GM12874 (cell line): ENCODE measurements at regions not wholly inside any gene's neighbourhood (a gene's known extent, or its start where the extent isn't known, plus 50 kb on each side); places are given as distances from the start of the nearest gene placed in this dataset.

Experiments
- TF ChIP-seq, protein P1 (sequence below): IDR thresholded peaks from 2 replicates; pipeline ENCODE4 v1.5.1; 2011; ENCODE audit warnings: low read depth, mild to moderate bottlenecking, control low read depth, low read length, moderate library complexity; ENCODE audit not compliant: insufficient read depth

DNA sequence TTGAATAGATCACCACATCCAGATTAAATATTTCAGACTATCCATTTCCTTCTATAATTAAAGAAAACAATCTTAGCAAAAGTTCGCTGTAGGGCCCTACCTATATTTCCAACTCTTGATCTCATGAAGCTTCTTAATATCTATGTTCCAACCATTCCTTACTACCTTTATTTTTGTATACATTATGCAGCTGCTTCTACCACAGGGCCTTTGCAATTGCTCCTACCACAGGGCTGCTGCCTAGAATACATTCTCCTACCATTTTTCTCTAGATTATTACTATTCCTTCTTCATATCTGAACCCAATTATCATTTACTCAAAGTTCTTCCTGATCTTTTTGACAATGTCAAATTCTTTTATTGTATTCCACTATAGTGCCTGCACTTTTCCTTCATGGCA, 516.6 kb downstream of the RFPL4B start:
- TF ChIP-seq, protein P1, sequence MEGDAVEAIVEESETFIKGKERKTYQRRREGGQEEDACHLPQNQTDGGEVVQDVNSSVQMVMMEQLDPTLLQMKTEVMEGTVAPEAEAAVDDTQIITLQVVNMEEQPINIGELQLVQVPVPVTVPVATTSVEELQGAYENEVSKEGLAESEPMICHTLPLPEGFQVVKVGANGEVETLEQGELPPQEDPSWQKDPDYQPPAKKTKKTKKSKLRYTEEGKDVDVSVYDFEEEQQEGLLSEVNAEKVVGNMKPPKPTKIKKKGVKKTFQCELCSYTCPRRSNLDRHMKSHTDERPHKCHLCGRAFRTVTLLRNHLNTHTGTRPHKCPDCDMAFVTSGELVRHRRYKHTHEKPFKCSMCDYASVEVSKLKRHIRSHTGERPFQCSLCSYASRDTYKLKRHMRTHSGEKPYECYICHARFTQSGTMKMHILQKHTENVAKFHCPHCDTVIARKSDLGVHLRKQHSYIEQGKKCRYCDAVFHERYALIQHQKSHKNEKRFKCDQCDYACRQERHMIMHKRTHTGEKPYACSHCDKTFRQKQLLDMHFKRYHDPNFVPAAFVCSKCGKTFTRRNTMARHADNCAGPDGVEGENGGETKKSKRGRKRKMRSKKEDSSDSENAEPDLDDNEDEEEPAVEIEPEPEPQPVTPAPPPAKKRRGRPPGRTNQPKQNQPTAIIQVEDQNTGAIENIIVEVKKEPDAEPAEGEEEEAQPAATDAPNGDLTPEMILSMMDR: no peak

DNA sequence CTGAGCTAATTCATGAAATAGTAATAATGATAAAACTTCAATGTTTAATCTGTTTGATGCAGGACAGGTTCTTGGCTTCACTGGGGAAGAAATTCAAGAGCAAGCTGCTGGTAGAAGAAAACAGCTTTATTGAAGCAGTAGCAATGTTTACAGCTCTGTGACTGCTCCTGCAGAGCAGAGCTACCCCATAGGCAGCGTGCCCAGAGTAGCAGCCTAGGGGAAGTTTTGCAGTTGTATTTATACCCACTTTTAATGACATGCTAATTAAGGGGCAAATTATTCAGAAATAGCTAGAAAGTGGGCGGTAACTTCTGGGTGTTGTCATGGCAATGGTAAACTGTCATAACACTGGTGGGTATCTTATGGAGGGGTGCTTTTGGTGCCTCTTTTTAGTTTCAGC, 518.0 kb downstream of the RFPL4B start:
- TF ChIP-seq, protein P1: no peak

DNA sequence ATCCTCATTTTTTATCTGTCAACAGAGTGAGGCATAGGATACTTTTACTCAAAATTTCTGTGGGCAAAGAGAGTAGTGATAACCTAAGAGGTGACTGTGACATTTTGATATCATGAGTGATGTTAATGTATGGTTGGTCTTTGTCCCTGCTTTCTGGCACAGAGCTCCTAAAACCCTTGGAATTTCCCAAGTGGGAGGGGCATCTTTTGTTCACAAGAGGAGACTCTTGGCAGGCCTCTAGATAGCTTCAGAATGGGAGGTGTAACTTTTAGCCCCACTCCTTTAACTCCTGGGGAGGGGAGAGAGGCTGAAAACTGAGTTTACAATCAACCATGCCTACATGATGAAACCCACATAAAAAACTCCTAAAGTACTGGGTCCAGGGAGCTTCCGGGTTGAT, 527.8 kb downstream of the RFPL4B start:
- TF ChIP-seq, protein P1: no peak

DNA sequence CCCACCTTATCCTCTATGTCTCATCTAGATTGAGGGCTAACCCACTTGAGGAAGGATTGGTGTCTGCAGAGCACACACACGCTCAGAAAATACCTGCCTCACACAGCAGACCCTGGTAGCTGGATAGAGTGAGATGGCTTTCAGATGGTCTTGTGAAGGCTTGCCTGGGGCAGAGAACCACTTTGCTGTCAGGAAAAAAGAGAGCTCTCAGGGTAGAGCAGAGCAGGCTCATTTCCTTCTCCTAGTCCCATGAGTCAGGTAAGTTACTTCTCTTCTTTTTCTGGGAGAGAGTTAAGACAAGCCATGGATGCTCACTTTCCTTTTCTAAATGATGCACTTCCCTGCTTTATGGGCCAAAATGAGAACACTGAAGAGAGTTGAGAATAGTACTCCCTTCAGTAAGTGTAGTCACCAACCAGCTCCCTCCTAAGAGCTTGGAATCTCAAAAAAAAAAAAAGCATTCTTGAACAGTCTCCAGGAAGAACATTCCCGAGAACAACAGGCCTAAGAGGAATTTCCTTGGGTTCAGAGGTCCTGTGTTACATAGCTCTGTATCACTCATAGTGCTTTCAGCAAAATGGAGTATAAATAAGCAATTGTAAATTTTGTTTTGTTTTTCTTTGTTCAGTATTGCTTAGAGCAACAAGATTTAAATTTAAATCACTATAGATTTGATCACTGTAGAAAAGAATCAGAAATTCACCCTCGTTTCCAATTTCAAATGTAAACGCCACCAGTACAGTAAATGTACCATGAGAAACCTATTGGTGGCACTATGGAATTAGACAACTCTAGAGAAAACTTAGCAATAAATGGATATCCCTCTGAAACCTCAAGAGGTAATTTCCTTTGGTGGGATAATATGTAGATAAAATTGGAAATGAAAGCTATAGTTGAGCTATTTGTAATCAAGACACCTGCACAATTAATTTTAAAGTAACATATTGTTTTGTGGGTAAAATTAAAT, 530.3 kb downstream of the RFPL4B start:
- TF ChIP-seq, protein P1: no peak

DNA sequence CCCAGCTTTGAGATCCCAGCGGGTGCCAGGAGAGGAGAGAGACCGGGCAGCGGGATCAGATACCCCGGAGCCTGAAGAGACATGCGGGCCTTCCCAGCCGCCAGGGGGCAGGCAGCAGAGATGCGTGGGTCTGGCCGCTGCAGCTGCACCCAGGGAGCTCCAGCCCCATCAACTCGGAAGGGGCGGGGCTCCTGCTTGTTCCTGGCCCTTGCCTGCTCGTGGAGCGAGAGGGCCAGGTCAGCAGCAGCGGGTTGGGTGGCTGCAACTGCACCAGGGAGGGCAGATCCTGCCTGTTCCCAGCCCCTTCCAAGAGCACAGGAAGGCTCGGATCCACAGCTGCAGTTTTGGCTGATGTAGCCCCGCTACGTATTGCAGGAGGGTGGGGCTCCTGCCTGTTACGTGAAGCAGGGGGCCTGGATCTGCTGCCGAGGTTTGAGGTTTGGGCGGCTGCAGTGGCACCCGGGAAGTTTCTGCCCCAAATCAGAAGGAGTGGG, 532.8 kb downstream of the RFPL4B start:
- TF ChIP-seq, protein P1: peak; percentile 56

DNA sequence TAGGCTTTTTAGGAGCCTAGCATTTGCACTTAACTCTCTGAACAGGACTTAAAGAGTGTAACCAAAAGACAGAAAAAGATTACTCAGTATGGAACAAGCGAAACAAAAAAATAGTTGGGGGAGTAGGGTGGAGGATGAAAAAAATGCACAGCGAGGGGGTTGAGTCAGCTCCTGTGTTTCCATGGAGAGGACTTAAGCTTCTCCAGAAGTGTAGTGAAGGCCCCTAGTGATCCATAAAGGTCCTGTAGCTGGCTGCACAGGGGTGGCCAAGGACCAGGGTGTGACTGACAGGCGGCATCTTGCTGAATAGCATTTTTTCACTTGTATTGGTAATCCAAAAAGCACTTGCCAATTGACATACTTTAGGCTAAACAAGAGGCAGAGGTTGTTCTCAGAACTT, 533.9 kb downstream of the RFPL4B start:
- TF ChIP-seq, protein P1: no peak

DNA sequence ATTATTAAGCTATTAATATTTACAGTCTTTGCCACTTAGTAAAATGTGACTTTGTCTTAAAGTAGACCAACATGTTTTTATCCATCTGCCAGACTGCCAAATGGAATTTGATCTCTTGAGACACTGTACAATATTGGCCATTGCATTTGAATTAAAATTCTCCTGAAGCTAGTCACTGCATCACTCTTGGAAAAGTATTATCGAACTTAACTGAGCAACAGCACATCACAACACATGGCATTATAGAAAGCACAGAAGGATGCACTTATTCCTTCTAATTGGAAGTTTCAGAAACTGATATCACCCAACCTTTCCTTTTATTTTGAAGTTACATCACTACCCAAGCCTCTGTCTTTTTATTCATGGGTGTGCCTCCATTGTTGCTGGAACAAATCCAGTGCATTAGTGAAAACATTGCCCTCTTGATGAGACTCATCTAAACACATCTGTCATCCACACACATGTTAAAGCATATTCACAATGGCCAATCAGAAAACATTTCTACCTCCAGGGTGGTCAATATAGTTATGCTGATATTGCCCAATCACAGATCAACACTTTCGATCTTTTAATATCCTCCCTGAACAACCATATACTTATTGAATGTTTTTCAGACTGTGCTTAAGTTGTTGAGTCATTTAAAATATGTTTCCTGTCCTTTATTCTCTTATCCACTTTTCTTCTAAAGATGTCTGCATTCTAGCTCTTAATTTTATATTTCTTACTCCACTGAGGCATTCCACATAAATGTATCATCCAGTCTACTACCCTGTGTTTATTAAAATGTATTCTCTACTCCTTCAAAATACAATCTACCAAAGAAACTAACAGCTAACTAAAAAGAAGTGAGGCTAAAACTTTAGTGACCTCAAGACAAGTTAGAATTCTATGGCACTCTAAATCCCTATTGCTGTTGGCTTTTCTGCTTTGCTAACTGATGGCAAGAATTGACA, 535.0 kb downstream of the RFPL4B start:
- TF ChIP-seq, protein P1: no peak
